Hepatocyte (in vitro differentiated cells): ENCODE measurements at regions not wholly inside any gene's neighbourhood (a gene's known extent, or its start where the extent isn't known, plus 50 kb on each side); places are given as distances from the start of the nearest gene placed in this dataset.

Experiments
- EZH2 ChIP-seq: fragments of 200-600 bp; sonication (generic); IDR thresholded peaks from 2 replicates; pipeline ENCODE4 v1.6.1; 2016; ENCODE audit warnings: antibody characterized with exemption, mild to moderate bottlenecking, borderline replicate concordance
- EZH2phosphoT487 ChIP-seq: fragments of 200-600 bp; sonication (generic); IDR thresholded peaks from one replicate; pipeline ENCODE4 v1.6.1; 2018; ENCODE audit warnings: antibody characterized with exemption, mild to moderate bottlenecking, low read depth, moderate library complexity; ENCODE audit not compliant: unreplicated experiment, severe bottlenecking
- TF ChIP-seq, protein P1 (sequence below): fragments of 200-600 bp; sonication (generic); IDR thresholded peaks from 2 replicates; pipeline ENCODE4 v1.5.1; 2016; ENCODE audit warnings: antibody characterized with exemption, mild to moderate bottlenecking; ENCODE audit not compliant: poor library complexity

DNA sequence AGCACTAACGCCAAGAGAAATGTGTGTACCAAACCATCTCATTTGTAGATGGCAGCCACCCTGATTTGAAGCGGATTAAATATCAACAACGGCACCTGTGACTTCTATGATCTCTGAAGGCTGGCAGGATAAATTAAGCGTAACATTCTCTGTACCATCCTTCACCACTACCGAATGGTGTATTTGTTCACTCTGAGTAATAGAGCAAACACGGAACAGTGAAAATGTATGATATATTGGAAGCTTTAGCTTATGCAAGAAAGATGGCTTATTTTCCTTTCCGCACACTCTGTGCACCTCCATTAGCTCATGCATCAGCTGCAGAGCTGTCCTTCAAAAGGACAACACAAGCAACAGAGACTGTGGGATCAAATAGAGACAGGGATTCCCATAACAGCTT, 431.1 kb downstream of the PRELID2 start:
- TF ChIP-seq, protein P1, sequence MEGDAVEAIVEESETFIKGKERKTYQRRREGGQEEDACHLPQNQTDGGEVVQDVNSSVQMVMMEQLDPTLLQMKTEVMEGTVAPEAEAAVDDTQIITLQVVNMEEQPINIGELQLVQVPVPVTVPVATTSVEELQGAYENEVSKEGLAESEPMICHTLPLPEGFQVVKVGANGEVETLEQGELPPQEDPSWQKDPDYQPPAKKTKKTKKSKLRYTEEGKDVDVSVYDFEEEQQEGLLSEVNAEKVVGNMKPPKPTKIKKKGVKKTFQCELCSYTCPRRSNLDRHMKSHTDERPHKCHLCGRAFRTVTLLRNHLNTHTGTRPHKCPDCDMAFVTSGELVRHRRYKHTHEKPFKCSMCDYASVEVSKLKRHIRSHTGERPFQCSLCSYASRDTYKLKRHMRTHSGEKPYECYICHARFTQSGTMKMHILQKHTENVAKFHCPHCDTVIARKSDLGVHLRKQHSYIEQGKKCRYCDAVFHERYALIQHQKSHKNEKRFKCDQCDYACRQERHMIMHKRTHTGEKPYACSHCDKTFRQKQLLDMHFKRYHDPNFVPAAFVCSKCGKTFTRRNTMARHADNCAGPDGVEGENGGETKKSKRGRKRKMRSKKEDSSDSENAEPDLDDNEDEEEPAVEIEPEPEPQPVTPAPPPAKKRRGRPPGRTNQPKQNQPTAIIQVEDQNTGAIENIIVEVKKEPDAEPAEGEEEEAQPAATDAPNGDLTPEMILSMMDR, result no peak
- TF ChIP-seq EZH2 (no peak), EZH2phosphoT487 (no peak)
